GM12878 (cell line): ENCODE measurements at regions not wholly inside any gene's neighbourhood (a gene's known extent, or its start where the extent isn't known, plus 50 kb on each side); places are given as distances from the start of the nearest gene placed in this dataset.

ENCODE experiments used
- E2F4 ChIP-seq: IDR thresholded peaks from 2 replicates; pipeline ENCODE4 v1.6.1; 2012; ENCODE audit warnings: low read depth, low read length, improper control_type of control experiment
- ETV6 ChIP-seq, 2 experiments: fragments of 450-650 bp in 1 of 2; IDR thresholded peaks in 1 of 2; conservative IDR thresholded peaks in 1 of 2; 2 replicates each; pipeline ENCODE4 v1.6.1; 2014; ENCODE audit warnings: antibody characterized with exemption in 1 of 2, borderline replicate concordance in 1 of 2, low read depth in 1 of 2, mild to moderate bottlenecking in 1 of 2, moderate library complexity in 1 of 2
- NR2F1 ChIP-seq: fragments of 450-650 bp; conservative IDR thresholded peaks from 2 replicates; pipeline ENCODE4 v1.6.1; 2017; ENCODE audit warnings: mild to moderate bottlenecking
- POLR2AphosphoS2 ChIP-seq: IDR thresholded peaks from 2 replicates; pipeline ENCODE4 v1.6.1; 2011; ENCODE audit warnings: low read depth, mild to moderate bottlenecking, low read length, improper control_type of control experiment, moderate library complexity
- RAD21 ChIP-seq: IDR thresholded peaks from 2 replicates; pipeline ENCODE4 v1.6.1; 2011; ENCODE audit warnings: mild to moderate bottlenecking, low read depth, low read length, moderate library complexity; ENCODE audit not compliant: insufficient read depth
- TAF1 ChIP-seq: IDR thresholded peaks from 2 replicates; pipeline ENCODE4 v1.6.1; 2011; ENCODE audit warnings: mild to moderate bottlenecking, low read depth, low read length, borderline replicate concordance
- ZNF592 ChIP-seq: fragments of 450-650 bp; IDR thresholded peaks from 2 replicates; pipeline ENCODE4 v1.6.1; 2017; ENCODE audit warnings: mild to moderate bottlenecking, moderate library complexity

- TF ChIP-seq ZNF592 (no peak), NR2F1 (no peak), RAD21 (no peak), POLR2AphosphoS2 (no peak), TAF1 (no peak), ETV6 (conservative IDR thresholded peaks at IDR 0.05 in 1 of 2, IDR thresholded peaks at IDR 0.05 in 1 of 2; ENCODE audit: borderline replicate concordance in 1 of 2, low read depth in 1 of 2) (no peak), E2F4 (no peak)
- TF ChIP-seq, all 136 proteins: peak for 0
These were observed 138.0 kb upstream of the EGLN3 start (continued) for GRCh38 chr14:34088914-34089313.
